ENCODE measurements at regions not wholly inside any gene's neighbourhood (a gene's known extent, or its start where the extent isn't known, plus 50 kb on each side); places are given as distances from the start of the nearest gene placed in this dataset.

DNA sequence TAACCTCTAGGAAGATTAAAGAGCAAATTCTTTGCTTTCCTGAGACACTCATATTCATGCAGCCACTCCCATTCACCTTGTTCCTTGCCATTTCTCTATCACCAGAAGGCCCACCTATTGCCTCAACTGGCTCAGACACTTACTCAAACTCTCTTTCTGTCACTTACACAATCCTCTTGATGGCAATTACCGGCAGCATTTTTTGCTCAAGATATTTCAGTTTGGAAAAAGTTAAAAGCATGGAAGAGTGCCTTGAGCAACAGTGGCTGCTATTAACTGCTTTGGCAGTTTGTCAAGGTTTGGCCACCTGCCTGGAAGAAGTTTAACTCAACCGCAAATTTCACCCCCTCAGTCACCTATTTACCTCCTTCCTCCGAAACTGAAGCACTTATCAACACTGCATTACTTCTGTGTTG, 1104.0 kb upstream of the PIK3C3 start:
- Histone ChIP-seq H3K9ac (ENCODE audit: low read length) (no peak overlapping the region), H3K4me2 (ENCODE audit: low read length) (peak overlapping the region; percentile 57), H3K79me2 (ENCODE audit: low read length) (no peaks in the 10 kb centered on the region), H3K27ac (ENCODE audit: low read length) (peak overlapping the region; percentile 69), H3K27me3 (ENCODE audit: low read length) (no peaks in the 10 kb centered on the region), H3K36me3 (ENCODE audit: low read depth, low read length) (no peaks in the 10 kb centered on the region), H3F3A (ENCODE audit: low read length, unreplicated experiment) (no peaks in the 10 kb centered on the region), H3K4me1 (ENCODE audit: insufficient read depth, low read length) (peaks cover 25% of the 10 kb centered on the region), H2AFZ (ENCODE audit: low read length) (peak overlapping the region; percentile 26; the same call in 1 of the 2 replicates), H3K4me3 (ENCODE audit: low read length) (no peak overlapping the region), H3K9me3 (ENCODE audit: low read length) (no peaks in the 10 kb centered on the region), H3K9me2 (replicated peaks; ENCODE audit: low read length) (no peaks in the 10 kb centered on the region), H4K20me1 (ENCODE audit: low read length) (no peaks in the 10 kb centered on the region)
- intact Hi-C loops (cut with micrococcal nuclease) = no loop called here
- peak; percentile 67 for DNase-seq
- ChIA-PET CTCF (no interaction called here), POLR2A (ENCODE audit: unreplicated experiment) (no interaction called here)
- TF ChIP-seq, protein P1, sequence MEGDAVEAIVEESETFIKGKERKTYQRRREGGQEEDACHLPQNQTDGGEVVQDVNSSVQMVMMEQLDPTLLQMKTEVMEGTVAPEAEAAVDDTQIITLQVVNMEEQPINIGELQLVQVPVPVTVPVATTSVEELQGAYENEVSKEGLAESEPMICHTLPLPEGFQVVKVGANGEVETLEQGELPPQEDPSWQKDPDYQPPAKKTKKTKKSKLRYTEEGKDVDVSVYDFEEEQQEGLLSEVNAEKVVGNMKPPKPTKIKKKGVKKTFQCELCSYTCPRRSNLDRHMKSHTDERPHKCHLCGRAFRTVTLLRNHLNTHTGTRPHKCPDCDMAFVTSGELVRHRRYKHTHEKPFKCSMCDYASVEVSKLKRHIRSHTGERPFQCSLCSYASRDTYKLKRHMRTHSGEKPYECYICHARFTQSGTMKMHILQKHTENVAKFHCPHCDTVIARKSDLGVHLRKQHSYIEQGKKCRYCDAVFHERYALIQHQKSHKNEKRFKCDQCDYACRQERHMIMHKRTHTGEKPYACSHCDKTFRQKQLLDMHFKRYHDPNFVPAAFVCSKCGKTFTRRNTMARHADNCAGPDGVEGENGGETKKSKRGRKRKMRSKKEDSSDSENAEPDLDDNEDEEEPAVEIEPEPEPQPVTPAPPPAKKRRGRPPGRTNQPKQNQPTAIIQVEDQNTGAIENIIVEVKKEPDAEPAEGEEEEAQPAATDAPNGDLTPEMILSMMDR (conservative IDR thresholded peaks at IDR 0.05; ENCODE audit: low read depth, low read length) = no peak
- TF ChIP-seq EZH2 (IDR thresholded peaks at IDR 0.05; ENCODE audit: low read length, unreplicated experiment) (no peak), EZH2phosphoT487 (IDR thresholded peaks at IDR 0.05; ENCODE audit: borderline replicate concordance, low read length) (no peak)
- no TSS peak for BruUV-seq (replicated peaks)
- peak; percentile 64 for ATAC-seq

DNA sequence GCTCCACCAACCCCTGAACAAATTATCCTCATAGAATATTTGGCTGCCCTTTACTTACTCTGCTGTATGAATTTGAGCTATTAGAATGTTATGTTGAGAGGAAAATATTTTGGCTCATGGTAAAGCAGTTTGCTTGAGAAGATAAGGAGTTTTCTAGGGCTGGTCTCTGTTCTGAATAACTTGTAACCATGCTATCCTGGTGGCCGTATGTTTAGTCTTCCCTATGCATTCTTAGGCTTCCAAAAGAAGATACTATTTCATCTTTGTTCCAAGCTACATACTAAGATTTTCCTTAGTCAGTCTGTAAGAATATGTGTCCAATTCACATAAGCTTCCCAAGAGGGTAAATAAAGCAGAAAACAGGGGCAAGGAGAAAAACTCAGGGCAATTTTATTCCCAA, 1105.1 kb upstream of the PIK3C3 start:
- no peak overlapping the region for H2AFZ ChIP-seq (ENCODE audit: low read length)
- TF ChIP-seq EZH2phosphoT487 (IDR thresholded peaks at IDR 0.05; ENCODE audit: borderline replicate concordance, low read length) (no peak), EZH2 (IDR thresholded peaks at IDR 0.05; ENCODE audit: low read length, unreplicated experiment) (no peak)
- TF ChIP-seq, protein P1 (conservative IDR thresholded peaks at IDR 0.05; ENCODE audit: low read depth, low read length) = no peak
- no peaks in the 10 kb centered on the region for H3K36me3 ChIP-seq (ENCODE audit: low read depth, low read length)
- no peak overlapping the region for H3K27ac ChIP-seq (ENCODE audit: low read length)
- H4K20me1 ChIP-seq (ENCODE audit: low read length) = no peaks in the 10 kb centered on the region
- no peak overlapping the region for H3K4me3 ChIP-seq (ENCODE audit: low read length)
- peaks cover 25% of the 10 kb centered on the region for H3K4me1 ChIP-seq (ENCODE audit: insufficient read depth, low read length)
- ATAC-seq = no peak
- no peak overlapping the region for H3K4me2 ChIP-seq (ENCODE audit: low read length)
- no peaks in the 10 kb centered on the region for H3K79me2 ChIP-seq (ENCODE audit: low read length)
- H3K27me3 ChIP-seq (ENCODE audit: low read length) = no peaks in the 10 kb centered on the region
- no peak for DNase-seq
- intact Hi-C loops (cut with micrococcal nuclease) = no loop called here
- BruUV-seq (replicated peaks) = no TSS peak
- H3K9me3 ChIP-seq (ENCODE audit: low read length) = no peaks in the 10 kb centered on the region
- no peaks in the 10 kb centered on the region for H3F3A ChIP-seq (ENCODE audit: low read length, unreplicated experiment)
- CTCF ChIA-PET = no interaction called here
- no peaks in the 10 kb centered on the region for H3K9me2 ChIP-seq (replicated peaks; ENCODE audit: low read length)
- no peak overlapping the region for H3K9ac ChIP-seq (ENCODE audit: low read length)
- POLR2A ChIA-PET (ENCODE audit: unreplicated experiment) = no interaction called here

DNA sequence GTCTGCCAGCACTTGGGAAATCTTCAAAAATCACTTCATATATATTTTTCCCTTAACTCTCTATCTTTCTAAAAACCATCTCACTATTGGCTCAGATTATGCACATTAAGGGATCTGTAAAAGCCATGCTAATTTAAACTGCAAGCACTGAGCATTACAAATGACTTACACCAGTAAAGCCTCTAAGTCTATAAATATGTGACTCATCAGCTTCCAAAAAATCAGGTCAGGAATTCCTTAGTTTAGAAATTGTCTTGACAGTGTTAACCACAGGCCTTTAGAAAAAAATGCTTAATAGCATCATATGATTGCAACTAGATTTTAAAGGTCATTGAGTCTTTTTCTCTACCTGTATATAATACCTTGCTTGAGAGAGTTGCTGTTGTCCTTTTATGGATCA, 1113.6 kb upstream of the PIK3C3 start:
- BruUV-seq (replicated peaks) = no TSS peak
- H3K9me2 ChIP-seq (replicated peaks; ENCODE audit: low read length) = no peaks in the 10 kb centered on the region
- H3K4me3 ChIP-seq (ENCODE audit: low read length) = no peak overlapping the region
- no peaks in the 10 kb centered on the region for H3K9me3 ChIP-seq (ENCODE audit: low read length)
- POLR2A ChIA-PET (ENCODE audit: unreplicated experiment) = no interaction called here
- H3K9ac ChIP-seq (ENCODE audit: low read length) = no peak overlapping the region
- DNase-seq (peak; percentile 45), ATAC-seq (peak; percentile 70)
- H3K27ac ChIP-seq (ENCODE audit: low read length) = no peak overlapping the region
- intact Hi-C loops (cut with micrococcal nuclease) = no loop called here
- no peaks in the 10 kb centered on the region for H3F3A ChIP-seq (ENCODE audit: low read length, unreplicated experiment)
- TF ChIP-seq EZH2phosphoT487 (IDR thresholded peaks at IDR 0.05; ENCODE audit: borderline replicate concordance, low read length) (no peak), EZH2 (IDR thresholded peaks at IDR 0.05; ENCODE audit: low read length, unreplicated experiment) (no peak)
- TF ChIP-seq, protein P1 (conservative IDR thresholded peaks at IDR 0.05; ENCODE audit: low read depth, low read length) = no peak
- H3K79me2 ChIP-seq (ENCODE audit: low read length) = no peaks in the 10 kb centered on the region
- no peaks in the 10 kb centered on the region for H4K20me1 ChIP-seq (ENCODE audit: low read length)
- H3K4me1 ChIP-seq (ENCODE audit: insufficient read depth, low read length) = no peaks in the 10 kb centered on the region
- CTCF ChIA-PET = no interaction called here
- H2AFZ ChIP-seq (ENCODE audit: low read length) = no peak overlapping the region
- no peaks in the 10 kb centered on the region for H3K36me3 ChIP-seq (ENCODE audit: low read depth, low read length)
- no peak overlapping the region for H3K4me2 ChIP-seq (ENCODE audit: low read length)
- no peaks in the 10 kb centered on the region for H3K27me3 ChIP-seq (ENCODE audit: low read length)
